Lung (tissue), 11 donors: ENCODE measurements at regions not wholly inside any gene's neighbourhood (a gene's known extent, or its start where the extent isn't known, plus 50 kb on each side); places are given as distances from the start of the nearest gene placed in this dataset.

Experiments
- ATAC-seq: fragments of 200-7000 bp; cut with Tn5 transposase; one replicate; pipeline ENCODE4 v1.9.1; 2020; ENCODE audit warnings: moderate number of reproducible peaks; ENCODE audit not compliant: insufficient read depth, low FRiP score
- DNase-seq, 3 donors: peaks; one replicate each; pipeline ENCODE4 v3.0.0-alpha.2; 2013 to 2017
- H3K27ac ChIP-seq, 2 donors: one replicate each; pipeline ENCODE4 v1.5.1; 2013; ENCODE audit warnings: mild to moderate bottlenecking in 2 of 2, moderate library complexity in 2 of 2, control low read depth in 1 of 2, inconsistent platforms in 1 of 2, low read depth in 1 of 2, low read length in 1 of 2
- H3K27me3 ChIP-seq, 3 donors: one replicate each; pipeline ENCODE4 v1.5.1; 2013; ENCODE audit warnings: low read length in 2 of 3; ENCODE audit not compliant: control insufficient read depth in 3 of 3, insufficient read depth in 3 of 3
- H3K36me3 ChIP-seq, 4 donors: one replicate each; pipeline ENCODE4 v1.5.1; 2013; ENCODE audit warnings: low read length in 4 of 4, mild to moderate bottlenecking in 1 of 4, moderate library complexity in 1 of 4; ENCODE audit not compliant: control insufficient read depth in 4 of 4, insufficient read depth in 4 of 4
- H3K4me1 ChIP-seq, 5 donors: one replicate each; pipeline ENCODE4 v1.5.1; 2013; ENCODE audit warnings: low read length in 5 of 5, mild to moderate bottlenecking in 2 of 5, moderate library complexity in 1 of 5; ENCODE audit not compliant: control insufficient read depth in 5 of 5, insufficient read depth in 5 of 5
- H3K4me3 ChIP-seq: one replicate; pipeline ENCODE4 v1.5.1; 2013; ENCODE audit warnings: mild to moderate bottlenecking, control low read depth, moderate library complexity
- H3K9ac ChIP-seq, 2 donors: one replicate each; pipeline ENCODE4 v1.5.1; 2013; ENCODE audit warnings: low read length in 2 of 2, control low read depth in 1 of 2; ENCODE audit not compliant: insufficient read depth in 1 of 2
- H3K9me3 ChIP-seq, 4 donors: one replicate each; pipeline ENCODE4 v1.5.1; 2013; ENCODE audit warnings: low read length in 3 of 4, mild to moderate bottlenecking in 1 of 4, moderate library complexity in 1 of 4; ENCODE audit not compliant: control insufficient read depth in 4 of 4, insufficient read depth in 3 of 4
- WGBS, 2 donors: extraction: QIAGEN DNeasy Blood & Tissue Kit; methylation state at CpG; one replicate each; pipeline ENCODE4 v1.1.7; 2013; 5-methylcytosine and 5-hydroxymethylcytosine counted together
- TF ChIP-seq, protein P1 (sequence below): IDR thresholded peaks from 2 replicates; pipeline ENCODE4 v1.5.1; 2012; ENCODE audit warnings: mild to moderate bottlenecking; ENCODE audit errors: control extremely low read depth, extremely low read depth
- donor health status: control.
- donor health status: control.
- donor health status: Bipolar disorder and iron deficiency.
- donor health status: healthy.
- donor health status: DM: yes; HTN: yes; CAD: no.

DNA sequence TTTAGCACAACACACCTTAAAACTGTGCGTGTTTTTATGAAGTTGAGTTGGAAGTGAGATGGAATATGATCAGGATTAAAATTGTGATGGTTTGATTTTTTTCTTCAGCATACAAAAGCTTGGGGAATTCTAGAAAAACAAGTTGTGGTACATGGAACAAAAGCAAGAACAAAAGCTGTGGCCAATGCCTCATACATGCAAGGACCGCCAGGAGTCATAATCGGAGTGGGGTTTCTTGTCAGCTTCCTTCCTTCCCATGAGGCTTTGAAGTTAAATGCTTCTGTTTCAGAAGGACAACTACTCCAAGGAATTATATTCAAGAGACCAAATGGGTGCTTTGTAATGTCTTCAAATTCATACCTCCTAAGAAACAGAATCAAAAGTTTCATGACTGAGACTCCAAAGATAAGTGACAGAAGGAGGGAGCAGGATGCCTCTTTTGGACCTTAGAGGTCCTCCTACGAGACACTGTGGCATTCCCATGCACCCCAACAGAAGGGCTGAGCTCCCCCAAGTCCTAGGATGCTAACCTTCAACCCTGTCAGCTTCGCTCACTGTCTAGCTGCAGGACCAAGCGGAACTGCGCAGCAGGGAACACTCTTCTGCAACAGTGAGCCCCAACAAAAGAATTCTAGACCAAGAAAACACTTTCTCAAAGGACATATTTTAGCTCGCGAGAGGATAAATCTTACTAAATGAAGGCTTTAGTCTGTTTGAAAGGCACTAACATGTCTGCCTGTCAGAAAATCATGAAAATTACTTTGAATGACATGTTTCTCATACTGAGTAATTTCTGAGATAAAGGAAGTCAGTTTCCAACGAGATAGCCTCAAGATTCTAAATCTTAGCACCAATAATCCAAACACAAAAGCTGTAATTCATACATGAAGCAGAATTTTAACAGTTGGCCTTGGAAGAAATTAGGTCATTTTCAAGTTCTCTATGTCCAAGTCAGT lies 108.5 kb upstream of the NHSL1 start:
- TF ChIP-seq, protein P1, sequence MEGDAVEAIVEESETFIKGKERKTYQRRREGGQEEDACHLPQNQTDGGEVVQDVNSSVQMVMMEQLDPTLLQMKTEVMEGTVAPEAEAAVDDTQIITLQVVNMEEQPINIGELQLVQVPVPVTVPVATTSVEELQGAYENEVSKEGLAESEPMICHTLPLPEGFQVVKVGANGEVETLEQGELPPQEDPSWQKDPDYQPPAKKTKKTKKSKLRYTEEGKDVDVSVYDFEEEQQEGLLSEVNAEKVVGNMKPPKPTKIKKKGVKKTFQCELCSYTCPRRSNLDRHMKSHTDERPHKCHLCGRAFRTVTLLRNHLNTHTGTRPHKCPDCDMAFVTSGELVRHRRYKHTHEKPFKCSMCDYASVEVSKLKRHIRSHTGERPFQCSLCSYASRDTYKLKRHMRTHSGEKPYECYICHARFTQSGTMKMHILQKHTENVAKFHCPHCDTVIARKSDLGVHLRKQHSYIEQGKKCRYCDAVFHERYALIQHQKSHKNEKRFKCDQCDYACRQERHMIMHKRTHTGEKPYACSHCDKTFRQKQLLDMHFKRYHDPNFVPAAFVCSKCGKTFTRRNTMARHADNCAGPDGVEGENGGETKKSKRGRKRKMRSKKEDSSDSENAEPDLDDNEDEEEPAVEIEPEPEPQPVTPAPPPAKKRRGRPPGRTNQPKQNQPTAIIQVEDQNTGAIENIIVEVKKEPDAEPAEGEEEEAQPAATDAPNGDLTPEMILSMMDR, result no peak
- no peak for ATAC-seq
- WGBS, 2 donors, result 80 to 81% methylated on average over 10 of the region's 10 CpGs

DNA sequence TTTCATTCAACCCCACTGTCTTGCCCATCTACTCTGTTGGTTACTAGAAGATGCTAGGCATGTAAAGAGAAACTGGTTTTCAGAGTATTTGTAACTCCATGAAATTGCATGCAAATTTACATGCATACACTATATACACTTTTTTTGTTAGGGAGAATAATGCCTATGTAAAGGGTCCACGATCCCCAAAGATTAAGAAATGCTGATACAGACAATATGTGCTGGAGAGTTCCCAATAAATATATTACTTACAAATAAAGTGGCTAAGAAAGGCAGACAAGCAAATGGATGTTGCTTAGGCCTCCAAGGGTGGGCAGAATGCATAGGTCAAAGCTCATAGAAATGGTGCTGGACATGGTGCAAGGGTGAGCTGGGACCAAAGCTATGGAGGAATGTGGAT lies 109.6 kb upstream of the NHSL1 start:
- ATAC-seq (no peak), DNase-seq (no peak)
- no peaks in the 10 kb centered on the region for H3K27me3 ChIP-seq
- H3K36me3 ChIP-seq, result no peaks in the 10 kb centered on the region
- no peak overlapping the region for H3K9ac ChIP-seq
- H3K4me3 ChIP-seq, result no peak overlapping the region
- H3K4me1 ChIP-seq, result no peaks in the 10 kb centered on the region
- WGBS, 2 donors, result 88 to 93% methylated on average over 1 of the region's 1 CpG
- no peak overlapping the region for H3K27ac ChIP-seq
- TF ChIP-seq, protein P1, result no peak
- no peaks in the 10 kb centered on the region for H3K9me3 ChIP-seq

More for the DNA sequence above, 108.5 kb upstream of the NHSL1 start:
- no peak for DNase-seq
- Histone ChIP-seq H3K36me3 (no peaks in the 10 kb centered on the region), H3K27ac (no peak overlapping the region), H3K27me3 (no peaks in the 10 kb centered on the region), H3K9ac (no peak overlapping the region), H3K4me1 (no peaks in the 10 kb centered on the region), H3K9me3 (no peaks in the 10 kb centered on the region), H3K4me3 (no peak overlapping the region)

DNA sequence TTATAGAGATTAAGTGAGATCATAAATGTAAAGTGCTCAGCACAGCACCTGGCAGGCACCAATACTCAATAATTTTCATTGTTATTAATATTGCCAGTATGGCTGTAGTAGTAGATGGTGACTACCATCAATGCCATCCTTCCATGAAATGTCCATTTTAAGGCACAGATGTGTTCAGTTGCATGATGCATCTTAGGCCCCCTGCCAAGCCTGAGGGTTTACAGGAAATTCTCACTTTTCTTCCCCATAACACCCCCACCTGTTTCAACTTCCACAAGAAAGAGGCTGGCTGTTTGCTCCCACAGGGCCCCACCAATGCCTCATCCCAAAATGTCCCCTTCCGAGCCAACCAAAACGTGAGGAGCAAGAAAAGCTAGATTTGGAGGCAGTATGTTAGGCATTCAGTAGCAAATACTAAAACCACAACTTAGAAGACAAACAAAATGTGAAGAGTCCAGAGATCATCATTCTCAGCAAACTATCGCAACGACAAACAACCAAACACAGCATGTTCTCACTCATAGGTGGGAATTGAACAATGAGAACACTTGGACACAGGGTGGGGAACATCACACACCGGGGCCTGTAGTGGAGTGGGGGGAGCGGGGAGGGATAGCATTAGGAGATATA lies 110.6 kb upstream of the NHSL1 start:
- TF ChIP-seq, protein P1, result no peak
- DNase-seq, result no peak
- no peak for ATAC-seq
- WGBS, 2 donors, result 95 to 98% methylated on average over 6 of the region's 6 CpGs
- H3K27me3 ChIP-seq, result no peaks in the 10 kb centered on the region
- H3K4me3 ChIP-seq, result no peak overlapping the region
- H3K36me3 ChIP-seq, result no peaks in the 10 kb centered on the region
- no peaks in the 10 kb centered on the region for H3K9me3 ChIP-seq
- H3K4me1 ChIP-seq, result no peaks in the 10 kb centered on the region
- no peak overlapping the region for H3K9ac ChIP-seq
- no peak overlapping the region for H3K27ac ChIP-seq
